ENCODE measurements at regions not wholly inside any gene's neighbourhood (a gene's known extent, or its start where the extent isn't known, plus 50 kb on each side); places are given as distances from the start of the nearest gene placed in this dataset.

DNA sequence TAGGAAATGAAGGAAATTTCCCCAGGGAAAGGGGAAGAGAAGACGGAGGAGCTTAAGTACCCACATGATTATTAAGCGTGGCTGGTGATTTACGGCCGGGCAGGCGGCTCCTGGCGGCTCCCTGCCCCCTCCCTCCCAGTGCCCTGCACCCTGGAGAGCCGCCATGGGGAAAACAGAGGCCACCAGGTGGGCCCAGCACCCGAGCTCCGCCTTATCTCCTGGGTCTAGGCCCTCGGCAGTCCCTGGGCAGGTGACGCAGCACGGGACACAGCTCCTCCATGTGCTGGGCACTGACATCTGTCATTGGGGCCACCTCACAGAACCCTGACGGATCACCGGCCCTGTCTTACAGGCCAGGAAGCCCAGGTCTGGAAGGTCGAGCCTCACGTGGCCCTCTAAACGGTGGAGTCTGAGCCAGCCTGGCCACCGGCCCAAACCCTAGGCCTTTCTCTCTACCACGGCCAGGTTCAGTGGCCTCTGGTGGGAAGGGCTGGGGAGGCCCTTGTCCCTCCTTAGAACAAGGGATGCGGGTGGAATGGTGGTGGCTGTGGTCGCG, 60.2 kb upstream of the PPARA start:
- Histone ChIP-seq H3K4me2 (no peak overlapping the region), H3K27me3 (ENCODE audit: insufficient read depth, low read depth) (no peaks in the 10 kb centered on the region), H3K36me3 (ENCODE audit: insufficient read depth) (no peaks in the 10 kb centered on the region), H2AFZ (ENCODE audit: low read depth) (no peak overlapping the region), H3K4me1 (ENCODE audit: low read depth, poor library complexity, severe bottlenecking) (no peaks in the 10 kb centered on the region), H3K9ac (no peak overlapping the region), H3K79me2 (ENCODE audit: insufficient read depth, low read depth) (no peaks in the 10 kb centered on the region), H4K20me1 (ENCODE audit: insufficient read depth) (no peaks in the 10 kb centered on the region), H3K27ac (no peak overlapping the region), H3K4me3 (IDR thresholded peaks at IDR 0.05; ENCODE audit: insufficient read depth, low read depth, low read length) (no peak overlapping the region)
- TF ChIP-seq, protein P1, sequence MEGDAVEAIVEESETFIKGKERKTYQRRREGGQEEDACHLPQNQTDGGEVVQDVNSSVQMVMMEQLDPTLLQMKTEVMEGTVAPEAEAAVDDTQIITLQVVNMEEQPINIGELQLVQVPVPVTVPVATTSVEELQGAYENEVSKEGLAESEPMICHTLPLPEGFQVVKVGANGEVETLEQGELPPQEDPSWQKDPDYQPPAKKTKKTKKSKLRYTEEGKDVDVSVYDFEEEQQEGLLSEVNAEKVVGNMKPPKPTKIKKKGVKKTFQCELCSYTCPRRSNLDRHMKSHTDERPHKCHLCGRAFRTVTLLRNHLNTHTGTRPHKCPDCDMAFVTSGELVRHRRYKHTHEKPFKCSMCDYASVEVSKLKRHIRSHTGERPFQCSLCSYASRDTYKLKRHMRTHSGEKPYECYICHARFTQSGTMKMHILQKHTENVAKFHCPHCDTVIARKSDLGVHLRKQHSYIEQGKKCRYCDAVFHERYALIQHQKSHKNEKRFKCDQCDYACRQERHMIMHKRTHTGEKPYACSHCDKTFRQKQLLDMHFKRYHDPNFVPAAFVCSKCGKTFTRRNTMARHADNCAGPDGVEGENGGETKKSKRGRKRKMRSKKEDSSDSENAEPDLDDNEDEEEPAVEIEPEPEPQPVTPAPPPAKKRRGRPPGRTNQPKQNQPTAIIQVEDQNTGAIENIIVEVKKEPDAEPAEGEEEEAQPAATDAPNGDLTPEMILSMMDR (conservative IDR thresholded peaks at IDR 0.05; ENCODE audit: low read depth, low read length), result no peak

DNA sequence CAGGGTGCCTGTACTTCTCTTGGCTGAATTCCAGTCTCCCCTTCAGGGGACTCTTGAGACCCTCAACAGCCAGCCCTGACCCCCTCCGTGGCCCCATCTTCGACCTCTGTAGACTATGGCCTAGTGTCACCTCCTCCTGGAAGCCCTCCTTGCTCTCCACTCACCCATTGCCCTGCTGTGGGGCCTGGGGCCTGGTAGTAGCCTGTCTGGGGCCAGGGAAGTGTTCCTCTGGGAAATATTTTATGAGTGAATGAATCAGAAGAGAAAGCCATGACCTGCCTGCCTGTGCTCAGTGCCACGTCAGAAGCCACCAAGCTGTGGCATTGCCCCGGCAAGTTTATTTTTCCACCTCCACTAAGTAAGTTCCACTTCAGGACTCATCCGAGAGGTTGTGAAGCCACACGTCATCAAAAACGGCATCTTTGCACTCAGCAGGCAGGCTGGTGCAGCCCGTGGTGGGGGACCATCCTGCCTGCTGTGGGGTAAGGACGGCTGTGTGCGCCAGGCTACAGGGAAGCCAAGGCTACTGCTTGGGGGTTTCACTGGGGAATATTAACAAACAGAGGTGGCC, 59.6 kb upstream of the PPARA start:
- no peaks in the 10 kb centered on the region for H3K4me1 ChIP-seq (ENCODE audit: low read depth, poor library complexity, severe bottlenecking)
- no peak overlapping the region for H3K27ac ChIP-seq
- H4K20me1 ChIP-seq (ENCODE audit: insufficient read depth), result no peaks in the 10 kb centered on the region
- H2AFZ ChIP-seq (ENCODE audit: low read depth), result no peak overlapping the region
- H3K4me3 ChIP-seq (IDR thresholded peaks at IDR 0.05; ENCODE audit: insufficient read depth, low read depth, low read length), result no peak overlapping the region
- no peaks in the 10 kb centered on the region for H3K27me3 ChIP-seq (ENCODE audit: insufficient read depth, low read depth)
- TF ChIP-seq, protein P1 (conservative IDR thresholded peaks at IDR 0.05; ENCODE audit: low read depth, low read length), result no peak
- H3K79me2 ChIP-seq (ENCODE audit: insufficient read depth, low read depth), result no peaks in the 10 kb centered on the region
- no peak overlapping the region for H3K4me2 ChIP-seq
- H3K9ac ChIP-seq, result no peak overlapping the region
- H3K36me3 ChIP-seq (ENCODE audit: insufficient read depth), result no peaks in the 10 kb centered on the region

DNA sequence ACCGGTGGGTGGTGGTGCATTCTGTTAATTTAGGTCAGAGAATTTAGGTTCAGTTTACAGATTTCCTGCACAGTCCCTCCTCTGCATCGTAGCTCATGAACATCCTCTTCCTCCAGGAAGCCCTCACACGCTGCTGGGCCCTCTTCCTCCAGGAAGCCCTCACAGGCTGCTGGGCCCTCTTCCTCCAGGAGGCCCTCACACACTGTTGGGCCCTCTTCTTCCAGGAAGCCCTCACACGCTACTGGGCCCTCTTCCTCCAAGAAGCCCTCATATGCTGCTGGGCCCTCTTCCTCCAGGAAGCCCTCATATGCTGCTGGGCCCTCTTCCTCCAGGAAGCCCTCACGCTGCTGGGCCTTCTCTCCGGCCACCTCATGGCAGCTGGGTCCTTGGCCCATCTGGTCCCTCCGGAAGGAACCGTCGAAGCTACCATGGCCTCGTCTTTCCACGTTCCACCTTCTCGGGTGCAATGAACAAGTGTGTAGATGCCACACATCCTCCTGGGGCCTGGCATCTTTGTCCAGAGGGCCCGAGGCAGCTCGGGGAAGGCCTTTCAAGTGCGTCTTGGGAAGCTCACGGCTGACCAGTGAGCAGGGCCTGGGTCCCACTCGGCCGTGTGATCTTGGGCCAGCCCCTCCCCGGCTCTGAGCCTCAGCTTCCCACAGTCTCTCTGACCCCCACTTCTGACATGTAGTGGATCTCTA, 58.9 kb upstream of the PPARA start:
- no peaks in the 10 kb centered on the region for H3K79me2 ChIP-seq (ENCODE audit: insufficient read depth, low read depth)
- no peaks in the 10 kb centered on the region for H3K27me3 ChIP-seq (ENCODE audit: insufficient read depth, low read depth)
- no peaks in the 10 kb centered on the region for H4K20me1 ChIP-seq (ENCODE audit: insufficient read depth)
- H3K4me1 ChIP-seq (ENCODE audit: low read depth, poor library complexity, severe bottlenecking), result no peaks in the 10 kb centered on the region
- H3K36me3 ChIP-seq (ENCODE audit: insufficient read depth), result no peaks in the 10 kb centered on the region
- no peak overlapping the region for H3K9ac ChIP-seq
- no peak overlapping the region for H3K4me2 ChIP-seq
- no peak overlapping the region for H3K4me3 ChIP-seq (IDR thresholded peaks at IDR 0.05; ENCODE audit: insufficient read depth, low read depth, low read length)
- no peak overlapping the region for H2AFZ ChIP-seq (ENCODE audit: low read depth)
- H3K27ac ChIP-seq, result no peak overlapping the region
- TF ChIP-seq, protein P1 (conservative IDR thresholded peaks at IDR 0.05; ENCODE audit: low read depth, low read length), result no peak

DNA sequence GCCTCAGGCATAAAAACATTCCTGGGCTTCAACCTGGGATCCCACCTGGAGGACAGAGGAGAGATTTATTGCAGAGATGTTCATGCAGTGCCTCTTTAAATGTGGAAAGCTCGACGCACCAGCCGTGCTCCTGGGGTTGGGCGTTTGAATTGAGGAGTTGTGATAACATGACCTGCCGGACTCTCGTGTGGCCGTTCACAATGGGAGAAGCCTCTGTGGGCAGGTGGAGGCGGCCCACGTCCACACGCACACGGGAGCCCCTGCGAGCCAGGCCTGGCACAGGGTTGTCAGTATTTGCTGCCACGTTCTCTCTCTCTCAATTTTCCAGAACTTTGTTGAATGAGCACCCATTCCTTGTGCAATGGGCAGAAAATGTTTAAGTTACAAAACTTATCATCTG, 58.3 kb upstream of the PPARA start:
- Histone ChIP-seq H3K4me3 (IDR thresholded peaks at IDR 0.05; ENCODE audit: insufficient read depth, low read depth, low read length) (no peak overlapping the region), H3K27me3 (ENCODE audit: insufficient read depth, low read depth) (no peaks in the 10 kb centered on the region), H3K9ac (no peak overlapping the region), H2AFZ (ENCODE audit: low read depth) (no peak overlapping the region), H3K4me1 (ENCODE audit: low read depth, poor library complexity, severe bottlenecking) (no peaks in the 10 kb centered on the region), H3K4me2 (no peak overlapping the region), H3K27ac (no peak overlapping the region), H4K20me1 (ENCODE audit: insufficient read depth) (no peaks in the 10 kb centered on the region), H3K79me2 (ENCODE audit: insufficient read depth, low read depth) (no peaks in the 10 kb centered on the region), H3K36me3 (ENCODE audit: insufficient read depth) (no peaks in the 10 kb centered on the region)
- TF ChIP-seq, protein P1 (conservative IDR thresholded peaks at IDR 0.05; ENCODE audit: low read depth, low read length), result no peak

All from KMS-11 (cell line).